Body of pancreas (tissue), 4 donors: ENCODE measurements at regions not wholly inside any gene's neighbourhood (a gene's known extent, or its start where the extent isn't known, plus 50 kb on each side); places are given as distances from the start of the nearest gene placed in this dataset.

ENCODE experiments used
- ATAC-seq: fragments of 150-250 bp; one replicate; pipeline ENCODE4 v1.9.1; 2016
- DNase-seq, 4 donors: peaks; one replicate each; pipeline ENCODE4 v3.0.0-alpha.2; 2019
- H3K27ac ChIP-seq, 4 donors: fragments of 200-600 bp; sonication (generic); 1 replicate in 3 of 4; 2 replicates in 1 of 4; pipeline versions ENCODE4 v1.5.1 to v1.6.1; 2016 to 2019; ENCODE audit warnings: mild to moderate bottlenecking in 1 of 4, mixed read lengths in 1 of 4, moderate library complexity in 1 of 4
- H3K27me3 ChIP-seq, 2 donors: fragments of 200-600 bp; sonication (generic); one replicate each; pipeline ENCODE4 v1.6.0; 2016; ENCODE audit warnings: mild to moderate bottlenecking in 1 of 2
- H3K36me3 ChIP-seq, 2 donors: fragments of 200-600 bp; sonication (generic); replicated peaks in 1 of 2; 2 replicates each; pipeline ENCODE4 v1.5.1; 2016; ENCODE audit warnings: low read depth in 2 of 2; ENCODE audit not compliant: insufficient read depth in 1 of 2
- H3K4me1 ChIP-seq: fragments of 200-600 bp; sonication (generic); one replicate; pipeline ENCODE4 v1.6.0; 2016
- H3K4me3 ChIP-seq, 2 donors: fragments of 200-600 bp; sonication (generic); 1 replicate in 1 of 2; 2 replicates in 1 of 2; pipeline ENCODE4 v1.5.1; 2016 to 2019
- H3K9me3 ChIP-seq, 3 donors: fragments of 200-600 bp; sonication (generic); 1 replicate in 2 of 3; 2 replicates in 1 of 3; pipeline ENCODE4 v1.5.1; 2016
- POLR2A ChIP-seq, 3 donors: fragments of 450-650 bp; IDR thresholded peaks; one replicate each; pipeline ENCODE4 v1.6.1; 2016; ENCODE audit warnings: antibody characterized with exemption in 3 of 3, mild to moderate bottlenecking in 2 of 3
- WGBS, 2 donors: methylation state at CpG; one replicate each; pipeline ENCODE4 v1.1.5; 2017; 5-methylcytosine and 5-hydroxymethylcytosine counted together
- intact Hi-C: fragments of 100-400 bp; cut with DNase I; formaldehyde crosslinking; loops from one replicate; pipeline ENCODE4 v1.15.1; 2023
- TF ChIP-seq, protein P1 (sequence below), 7 experiments: fragments of 450-650 bp in 4 of 7; fragments of 200-600 bp in 3 of 7; sonication (generic) in 3 of 7; IDR thresholded peaks; one replicate each; pipeline ENCODE4 v1.5.1; 2016 to 2019; ENCODE audit warnings: antibody characterized with exemption in 7 of 7

- H3K4me3 ChIP-seq, result no peak overlapping the region
- peaks cover 0 to 21% (median 0%) of the 10 kb centered on the region in 3 donors for H3K9me3 ChIP-seq
- WGBS, 2 donors, result 81 to 88% methylated on average over 12 to 16 of the region's 16 CpGs
- intact Hi-C loops, result no loop called here
- H3K4me1 ChIP-seq, result no peaks in the 10 kb centered on the region
- no peaks in the 10 kb centered on the region for H3K36me3 ChIP-seq
- no peak for TF ChIP-seq POLR2A (IDR thresholded peaks at IDR 0.05)
- TF ChIP-seq, protein P1, sequence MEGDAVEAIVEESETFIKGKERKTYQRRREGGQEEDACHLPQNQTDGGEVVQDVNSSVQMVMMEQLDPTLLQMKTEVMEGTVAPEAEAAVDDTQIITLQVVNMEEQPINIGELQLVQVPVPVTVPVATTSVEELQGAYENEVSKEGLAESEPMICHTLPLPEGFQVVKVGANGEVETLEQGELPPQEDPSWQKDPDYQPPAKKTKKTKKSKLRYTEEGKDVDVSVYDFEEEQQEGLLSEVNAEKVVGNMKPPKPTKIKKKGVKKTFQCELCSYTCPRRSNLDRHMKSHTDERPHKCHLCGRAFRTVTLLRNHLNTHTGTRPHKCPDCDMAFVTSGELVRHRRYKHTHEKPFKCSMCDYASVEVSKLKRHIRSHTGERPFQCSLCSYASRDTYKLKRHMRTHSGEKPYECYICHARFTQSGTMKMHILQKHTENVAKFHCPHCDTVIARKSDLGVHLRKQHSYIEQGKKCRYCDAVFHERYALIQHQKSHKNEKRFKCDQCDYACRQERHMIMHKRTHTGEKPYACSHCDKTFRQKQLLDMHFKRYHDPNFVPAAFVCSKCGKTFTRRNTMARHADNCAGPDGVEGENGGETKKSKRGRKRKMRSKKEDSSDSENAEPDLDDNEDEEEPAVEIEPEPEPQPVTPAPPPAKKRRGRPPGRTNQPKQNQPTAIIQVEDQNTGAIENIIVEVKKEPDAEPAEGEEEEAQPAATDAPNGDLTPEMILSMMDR (IDR thresholded peaks at IDR 0.05), result no peak
- no peaks in the 10 kb centered on the region for H3K27me3 ChIP-seq
- DNase-seq (peak in 1 of 4 donors; percentile 4), ATAC-seq (no peak)
- H3K27ac ChIP-seq, result no peak overlapping the region
These were observed 73.6 kb upstream of the ZNF804A start for GRCh38 chr2:184524551-184525382.

- Histone ChIP-seq H3K4me3 (no peak overlapping the region), H3K9me3 (peaks cover 0 to 21% (median 0%) of the 10 kb centered on the region in 3 donors), H3K4me1 (no peaks in the 10 kb centered on the region), H3K27me3 (no peaks in the 10 kb centered on the region), H3K36me3 (no peaks in the 10 kb centered on the region), H3K27ac (no peak overlapping the region)
- intact Hi-C loops, result no loop called here
- DNase-seq, result no peak
- no peak for ATAC-seq
- no peak for TF ChIP-seq POLR2A (IDR thresholded peaks at IDR 0.05)
- TF ChIP-seq, protein P1 (IDR thresholded peaks at IDR 0.05), result no peak
These were observed 71.3 kb upstream of the ZNF804A start for GRCh38 chr2:184527058-184527457.

- no peak overlapping the region for H3K4me3 ChIP-seq
- intact Hi-C loops, result no loop called here
- TF ChIP-seq, protein P1 (IDR thresholded peaks at IDR 0.05), result no peak
- no peak for TF ChIP-seq POLR2A (IDR thresholded peaks at IDR 0.05)
- peaks cover 0 to 21% (median 0%) of the 10 kb centered on the region in 3 donors for H3K9me3 ChIP-seq
- H3K4me1 ChIP-seq, result no peaks in the 10 kb centered on the region
- no peaks in the 10 kb centered on the region for H3K36me3 ChIP-seq
- H3K27me3 ChIP-seq, result no peaks in the 10 kb centered on the region
- 50 to 74% methylated on average over 2 of the region's 2 CpGs for WGBS, 2 donors
- DNase-seq (no peak), ATAC-seq (no peak)
- no peak overlapping the region for H3K27ac ChIP-seq
These were observed 70.2 kb upstream of the ZNF804A start for GRCh38 chr2:184528119-184528518.

GRCh38 chr2:184530239-184530638, 68.1 kb upstream of the ZNF804A start:
- H3K4me3 ChIP-seq, result no peak overlapping the region
- DNase-seq, result peak in 1 of 4 donors; percentile 4
- WGBS, 2 donors, result 82 to 100% methylated on average over 2 to 7 of the region's 7 CpGs
- intact Hi-C loops, result no loop called here
- H3K36me3 ChIP-seq, result no peaks in the 10 kb centered on the region
- TF ChIP-seq, protein P1 (IDR thresholded peaks at IDR 0.05), result no peak
- TF ChIP-seq POLR2A (IDR thresholded peaks at IDR 0.05), result no peak
- H3K9me3 ChIP-seq, result peaks cover 0 to 21% (median 0%) of the 10 kb centered on the region in 3 donors
- H3K27me3 ChIP-seq, result no peaks in the 10 kb centered on the region
- no peaks in the 10 kb centered on the region for H3K4me1 ChIP-seq
- ATAC-seq, result no peak
- H3K27ac ChIP-seq, result no peak overlapping the region

DNA sequence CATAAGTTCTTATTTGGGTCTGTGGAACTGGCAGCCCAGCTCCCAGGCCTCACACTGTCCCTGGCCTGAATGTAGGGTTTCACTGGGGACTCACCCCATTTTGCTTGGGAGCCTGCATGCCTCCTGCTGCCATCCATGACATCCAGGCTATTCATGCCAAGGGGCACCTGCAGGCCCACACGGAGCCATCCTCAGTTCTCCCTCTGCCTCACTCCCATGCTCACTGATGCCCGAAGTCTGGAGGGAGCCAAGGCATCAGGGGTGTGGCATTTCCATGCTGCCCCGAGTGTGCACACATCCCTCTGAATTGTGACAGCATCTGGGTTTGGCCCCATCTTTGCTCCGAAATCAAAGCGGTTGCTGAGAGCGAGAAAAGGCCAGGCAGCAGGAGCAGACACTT, 67.4 kb upstream of the ZNF804A start:
- H3K9me3 ChIP-seq, result peaks cover 0 to 21% (median 0%) of the 10 kb centered on the region in 3 donors
- H3K4me3 ChIP-seq, result no peak overlapping the region
- DNase-seq, result no peak
- no peak for ATAC-seq
- H3K27me3 ChIP-seq, result no peaks in the 10 kb centered on the region
- WGBS, 2 donors, result 81 to 83% methylated on average over 6 of the region's 6 CpGs
- H3K27ac ChIP-seq, result no peak overlapping the region
- H3K4me1 ChIP-seq, result no peaks in the 10 kb centered on the region
- H3K36me3 ChIP-seq, result no peaks in the 10 kb centered on the region
- intact Hi-C loops, result no loop called here
- TF ChIP-seq POLR2A (IDR thresholded peaks at IDR 0.05), result no peak
- TF ChIP-seq, protein P1 (IDR thresholded peaks at IDR 0.05), result no peak
